A673 (cell line): ENCODE measurements at regions not wholly inside any gene's neighbourhood (a gene's known extent, or its start where the extent isn't known, plus 50 kb on each side); places are given as distances from the start of the nearest gene placed in this dataset.

Source experiments
- EZH2 ChIP-seq: fragments of 200-600 bp; sonication (generic); IDR thresholded peaks from 2 replicates; pipeline ENCODE4 v1.6.1; 2017; ENCODE audit warnings: borderline replicate concordance, low read depth, mild to moderate bottlenecking, mixed read lengths, antibody characterized with exemption, low read length; ENCODE audit not compliant: poor library complexity, severe bottlenecking
- TF ChIP-seq, protein P1 (sequence below): fragments of 300-800, 200-600 bp; sonication (generic); conservative IDR thresholded peaks from 2 replicates; pipeline ENCODE4 v1.5.1; 2017; ENCODE audit warnings: low read depth, mild to moderate bottlenecking, antibody characterized with exemption, low read length, moderate library complexity, mixed read lengths

DNA sequence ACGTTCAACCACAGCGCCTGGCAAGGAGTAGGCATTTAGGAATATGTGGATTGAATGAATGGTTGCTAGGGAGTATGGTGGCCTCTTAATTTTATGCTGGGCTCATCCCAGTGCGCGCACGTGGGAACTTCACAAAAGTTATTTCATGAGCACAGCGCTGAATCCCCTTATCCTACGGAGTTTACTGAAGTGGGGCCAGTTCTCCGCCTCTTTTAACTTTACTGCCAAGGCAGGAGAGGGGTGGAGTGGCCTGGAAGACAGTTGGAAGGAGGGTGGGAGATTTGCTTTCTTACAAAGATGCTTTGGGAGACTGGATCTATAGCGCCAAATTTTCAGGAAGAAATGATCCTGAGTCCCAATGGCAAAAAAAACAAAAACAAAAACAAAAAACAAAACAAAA lies 326.5 kb downstream of the SH3GL2 start:
- TF ChIP-seq, protein P1, sequence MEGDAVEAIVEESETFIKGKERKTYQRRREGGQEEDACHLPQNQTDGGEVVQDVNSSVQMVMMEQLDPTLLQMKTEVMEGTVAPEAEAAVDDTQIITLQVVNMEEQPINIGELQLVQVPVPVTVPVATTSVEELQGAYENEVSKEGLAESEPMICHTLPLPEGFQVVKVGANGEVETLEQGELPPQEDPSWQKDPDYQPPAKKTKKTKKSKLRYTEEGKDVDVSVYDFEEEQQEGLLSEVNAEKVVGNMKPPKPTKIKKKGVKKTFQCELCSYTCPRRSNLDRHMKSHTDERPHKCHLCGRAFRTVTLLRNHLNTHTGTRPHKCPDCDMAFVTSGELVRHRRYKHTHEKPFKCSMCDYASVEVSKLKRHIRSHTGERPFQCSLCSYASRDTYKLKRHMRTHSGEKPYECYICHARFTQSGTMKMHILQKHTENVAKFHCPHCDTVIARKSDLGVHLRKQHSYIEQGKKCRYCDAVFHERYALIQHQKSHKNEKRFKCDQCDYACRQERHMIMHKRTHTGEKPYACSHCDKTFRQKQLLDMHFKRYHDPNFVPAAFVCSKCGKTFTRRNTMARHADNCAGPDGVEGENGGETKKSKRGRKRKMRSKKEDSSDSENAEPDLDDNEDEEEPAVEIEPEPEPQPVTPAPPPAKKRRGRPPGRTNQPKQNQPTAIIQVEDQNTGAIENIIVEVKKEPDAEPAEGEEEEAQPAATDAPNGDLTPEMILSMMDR, result no peak
- TF ChIP-seq EZH2, result no peak
